HepG2 (cell line): ENCODE measurements at regions not wholly inside any gene's neighbourhood (a gene's known extent, or its start where the extent isn't known, plus 50 kb on each side); places are given as distances from the start of the nearest gene placed in this dataset.

Experiments
- ATAC-seq: fragments of 200-7000 bp; cut with Tn5 transposase; 3 replicates; pipeline ENCODE4 v1.9.1; 2020; ENCODE audit warnings: mild to moderate bottlenecking, moderate library complexity
- BruUV-seq: library from RNA; stranded (reverse); fragments of 400-500 nt; replicated peaks from 2 replicates; lab custom pipeline; 2021; lab: Mats Ljungman, UMichigan
- CTCF ChIA-PET: fragments of 300-600 bp; formaldehyde crosslinking; extraction: SDS; loops from one replicate; lab custom pipeline; 2021; ENCODE audit warnings: low total read pairs, inconsistent platforms, low intra/inter-chr PET ratio; lab: Yijun Ruan, JAX
- POLR2A ChIA-PET: fragments of 350-600 bp; sonication (Branson Sonifier 250); formaldehyde crosslinking; loops from one replicate; lab custom pipeline; 2020; ENCODE audit warnings: antibody characterized with exemption, inconsistent platforms; lab: Yijun Ruan, JAX
- DNase-seq: peaks from one replicate; pipeline ENCODE4 v3.0.0-alpha.2; 2015; ENCODE audit warnings: low spot score
- FAIRE-seq: peaks from 3 replicates; lab custom pipeline; 2011; peaks lifted over from hg19 to GRCh38; lab: Jason Lieb, UNC
- H2AFZ ChIP-seq: one replicate; pipeline ENCODE4 v1.6.1; 2011; ENCODE audit warnings: low read length, inconsistent platforms
- H3K27ac ChIP-seq: fragments of 300-600 bp; 3 replicates; pipeline ENCODE4 v1.8.0; 2011; ENCODE audit warnings: mixed run types, mild to moderate bottlenecking, mixed read lengths, low read length, inconsistent platforms; ENCODE audit not compliant: insufficient read depth; ENCODE audit errors: extremely low read length
- H3K27me3 ChIP-seq, 2 experiments: fragments of 200-600 bp in 1 of 2; 2 replicates in 1 of 2; 3 replicates in 1 of 2; pipeline versions ENCODE4 v1.6.0 to v1.8.0; 2011; ENCODE audit warnings: low read length in 2 of 2, mild to moderate bottlenecking in 2 of 2, moderate library complexity in 2 of 2, inconsistent platforms in 1 of 2; ENCODE audit not compliant: insufficient read depth in 2 of 2, control insufficient read depth in 1 of 2
- H3K36me3 ChIP-seq, 2 experiments: fragments of 200-600 bp in 1 of 2; replicated peaks in 1 of 2; 2 replicates in 1 of 2; 3 replicates in 1 of 2; pipeline versions ENCODE4 v1.5.1 to v1.8.0; 2011; ENCODE audit warnings: low read length in 2 of 2, inconsistent platforms in 1 of 2; ENCODE audit not compliant: insufficient read depth in 2 of 2, control insufficient read depth in 1 of 2
- H3K4me1 ChIP-seq: 2 replicates; pipeline ENCODE4 v1.5.1; 2012; ENCODE audit warnings: low read length, inconsistent platforms; ENCODE audit not compliant: insufficient read depth
- H3K4me2 ChIP-seq: 2 replicates; pipeline ENCODE4 v1.6.0; 2011; ENCODE audit warnings: low read depth, low read length, inconsistent platforms
- H3K4me3 ChIP-seq, 3 experiments: fragments of 200-600 bp in 1 of 3; sonication (generic), shearing (Covaris generic) in 1 of 3; replicated peaks in 1 of 3; 2 replicates each; pipeline ENCODE4 v1.5.1; 2011 to 2016; ENCODE audit warnings: low read length in 3 of 3, inconsistent platforms in 2 of 3, low read depth in 2 of 3, mild to moderate bottlenecking in 2 of 3, control low read depth in 1 of 3, mixed read lengths in 1 of 3; ENCODE audit not compliant: insufficient read depth in 1 of 3
- H3K79me2 ChIP-seq: one replicate; pipeline ENCODE4 v1.6.1; 2011; ENCODE audit warnings: low read length, inconsistent platforms; ENCODE audit not compliant: insufficient read depth
- H3K9ac ChIP-seq: 2 replicates; pipeline ENCODE4 v1.6.0; 2011; ENCODE audit warnings: mild to moderate bottlenecking, low read depth, low read length, inconsistent platforms; ENCODE audit not compliant: insufficient read depth
- H3K9me3 ChIP-seq: 2 replicates; pipeline ENCODE4 v1.5.1; 2012; ENCODE audit warnings: mild to moderate bottlenecking, low read length
- H4K20me1 ChIP-seq: 2 replicates; pipeline ENCODE4 v1.6.0; 2011; ENCODE audit warnings: inconsistent platforms, mild to moderate bottlenecking, low read length, moderate library complexity; ENCODE audit not compliant: insufficient read depth
- CCAR2 ChIP-seq: fragments of 200-400 bp; formaldehyde crosslinking; optimal IDR thresholded peaks from 2 replicates; pipeline ENCODE3; 2018; ENCODE audit warnings: low read depth, mild to moderate bottlenecking, low read length, moderate library complexity
- EHMT2 ChIP-seq: fragments of 200-600 bp; sonication (generic); IDR thresholded peaks from 2 replicates; pipeline ENCODE4 v1.7.0; 2017; ENCODE audit warnings: antibody characterized with exemption, low read depth, low read length, borderline replicate concordance
- GMEB1 ChIP-seq: sonication (generic); formaldehyde crosslinking; IDR thresholded peaks from 2 replicates; pipeline ENCODE4 v1.5.1; 2020; ENCODE audit warnings: missing genetic modification reagents, mild to moderate bottlenecking, borderline replicate concordance
- PHF5A ChIP-seq: IDR thresholded peaks from one replicate; pipeline ENCODE4 v1.6.1; 2018; ENCODE audit warnings: low read depth, missing genetic modification reagents; ENCODE audit not compliant: unreplicated experiment
- RERE ChIP-seq: IDR thresholded peaks from 2 replicates; pipeline ENCODE4 v1.6.1; 2016; ENCODE audit warnings: low read depth, missing genetic modification reagents, missing compliant biosample characterization
- SNAI1 ChIP-seq: sonication (generic); formaldehyde crosslinking; IDR thresholded peaks from 2 replicates; pipeline ENCODE4 v1.5.0; 2020; ENCODE audit warnings: mild to moderate bottlenecking, missing genetic modification reagents, borderline replicate concordance
- TMF1 ChIP-seq: sonication (generic); formaldehyde crosslinking; IDR thresholded peaks from 2 replicates; pipeline ENCODE4 v1.8.1; 2022; ENCODE audit warnings: low read depth, missing genetic modification reagents
- ZFP36L1 ChIP-seq: sonication (generic); formaldehyde crosslinking; IDR thresholded peaks from 2 replicates; pipeline ENCODE4 v1.8.0; 2022; ENCODE audit warnings: mild to moderate bottlenecking, missing genetic modification reagents, moderate library complexity
- ZFP41 ChIP-seq: sonication (generic); formaldehyde crosslinking; IDR thresholded peaks from 2 replicates; pipeline ENCODE4 v1.4.0; 2020; ENCODE audit warnings: mild to moderate bottlenecking, missing genetic modification reagents, borderline replicate concordance
- ZFX ChIP-seq: sonication (generic); formaldehyde crosslinking; IDR thresholded peaks from 2 replicates; pipeline ENCODE4 v1.4.0; 2020; ENCODE audit warnings: mild to moderate bottlenecking, low read depth, missing genetic modification reagents, moderate library complexity
- ZNF44 ChIP-seq: sonication (generic); formaldehyde crosslinking; IDR thresholded peaks from 2 replicates; pipeline ENCODE4 v1.5.1; 2020; ENCODE audit warnings: mild to moderate bottlenecking, missing genetic modification reagents
- ZNF557 ChIP-seq: sonication (generic); formaldehyde crosslinking; IDR thresholded peaks from 2 replicates; pipeline ENCODE4 v1.4.0; 2020; ENCODE audit warnings: missing genetic modification reagents
- ZNF614 ChIP-seq: IDR thresholded peaks from 2 replicates; pipeline ENCODE4 v1.6.1; 2018; ENCODE audit warnings: missing biosample characterization, missing genetic modification reagents, inconsistent platforms, borderline replicate concordance
- ZNF780A ChIP-seq: sonication (generic); formaldehyde crosslinking; IDR thresholded peaks from 2 replicates; pipeline ENCODE4 v1.8.0; 2022; ENCODE audit warnings: mild to moderate bottlenecking, missing genetic modification reagents, moderate library complexity
- ZSCAN21 ChIP-seq: sonication (generic); formaldehyde crosslinking; IDR thresholded peaks from 2 replicates; pipeline ENCODE4 v1.8.0; 2022; ENCODE audit warnings: mild to moderate bottlenecking, missing genetic modification reagents, moderate library complexity, borderline replicate concordance
- ZSCAN25 ChIP-seq: sonication (generic); formaldehyde crosslinking; IDR thresholded peaks from 2 replicates; pipeline ENCODE4 v1.8.0; 2022; ENCODE audit warnings: mild to moderate bottlenecking, missing genetic modification reagents
- ZZZ3 ChIP-seq: sonication (generic); formaldehyde crosslinking; IDR thresholded peaks from 2 replicates; pipeline ENCODE4 v1.4.0; 2020; ENCODE audit warnings: missing genetic modification reagents, mild to moderate bottlenecking, borderline replicate concordance
- in situ Hi-C: cut with HindIII; loops from 2 replicates; pipeline ENCODE4 v1.10.0; 2017; ENCODE audit warnings: low pct_unique_long_range_greater_than_20kb; ENCODE audit not compliant: extremely low pct_ligation_motif_present
- intact Hi-C: fragments of 100-400 bp; cut with micrococcal nuclease; formaldehyde crosslinking; loops from one replicate; pipeline ENCODE4 v1.10.0; 2022; ENCODE audit not compliant: unreplicated experiment

GRCh38 chr1:82731216-82731615 is 930.5 kb downstream of the ADGRL2 start (continued):
- TF ChIP-seq GMEB1 (CRISPR knock-in tag) (no peak), SNAI1 (no peak)
- TF ChIP-seq, all 625 proteins: peak for 0

GRCh38 chr1:82728206-82728605 is 927.5 kb downstream of the ADGRL2 start:
- Histone ChIP-seq H3K27ac (no peak overlapping the region), H3K4me1 (no peaks in the 10 kb centered on the region), H3K4me3 (no peak overlapping the region), H4K20me1 (no peaks in the 10 kb centered on the region), H3K4me2 (no peak overlapping the region), H3K27me3 (no peaks in the 10 kb centered on the region)
- no TSS peak for BruUV-seq
- in situ Hi-C loops: no loop called here
- TF ChIP-seq ZNF780A (CRISPR knock-in tag) (no peak), PHF5A (CRISPR knock-in tag) (no peak), RERE (no peak), ZZZ3 (CRISPR knock-in tag) (no peak), ZFP36L1 (CRISPR knock-in tag) (no peak), ZFP41 (CRISPR knock-in tag) (no peak), TMF1 (CRISPR knock-in tag) (no peak), EHMT2 (no peak), ZNF614 (no peak), ZNF557 (CRISPR knock-in tag) (no peak), CCAR2 (no peak), ZNF44 (CRISPR knock-in tag) (no peak), ZFX (CRISPR knock-in tag) (no peak), ZSCAN21 (CRISPR knock-in tag) (no peak), ZSCAN25 (CRISPR knock-in tag) (no peak)
- TF ChIP-seq, all 625 proteins: peak for 0
- ATAC-seq: no peak
- H3K36me3 ChIP-seq: no peaks in the 10 kb centered on the region
- intact Hi-C loops: no loop called here
- H3K9me3 ChIP-seq: peaks cover 87% of the 10 kb centered on the region
- H3K9ac ChIP-seq: no peak overlapping the region
- no peak for FAIRE-seq
- DNase-seq: no peak
- H2AFZ ChIP-seq: no peak overlapping the region
- ChIA-PET POLR2A (no interaction called here), CTCF (no interaction called here)
- no peaks in the 10 kb centered on the region for H3K79me2 ChIP-seq
